Hypothalamus (tissue), 51 donors: ENCODE measurements at regions not wholly inside any gene's neighbourhood (a gene's known extent, or its start where the extent isn't known, plus 50 kb on each side); places are given as distances from the start of the nearest gene placed in this dataset.
"Not testable (repeated sequence)": the region's sequence is repeated elsewhere in the genome, so short reads cannot be mapped to it uniquely, and the experiment has no call there.

Experiments used
- DNase-seq, 51 donors: peaks; one replicate each; lab custom pipeline; 2025; lab: John Stamatoyannopoulos, UW

DNA sequence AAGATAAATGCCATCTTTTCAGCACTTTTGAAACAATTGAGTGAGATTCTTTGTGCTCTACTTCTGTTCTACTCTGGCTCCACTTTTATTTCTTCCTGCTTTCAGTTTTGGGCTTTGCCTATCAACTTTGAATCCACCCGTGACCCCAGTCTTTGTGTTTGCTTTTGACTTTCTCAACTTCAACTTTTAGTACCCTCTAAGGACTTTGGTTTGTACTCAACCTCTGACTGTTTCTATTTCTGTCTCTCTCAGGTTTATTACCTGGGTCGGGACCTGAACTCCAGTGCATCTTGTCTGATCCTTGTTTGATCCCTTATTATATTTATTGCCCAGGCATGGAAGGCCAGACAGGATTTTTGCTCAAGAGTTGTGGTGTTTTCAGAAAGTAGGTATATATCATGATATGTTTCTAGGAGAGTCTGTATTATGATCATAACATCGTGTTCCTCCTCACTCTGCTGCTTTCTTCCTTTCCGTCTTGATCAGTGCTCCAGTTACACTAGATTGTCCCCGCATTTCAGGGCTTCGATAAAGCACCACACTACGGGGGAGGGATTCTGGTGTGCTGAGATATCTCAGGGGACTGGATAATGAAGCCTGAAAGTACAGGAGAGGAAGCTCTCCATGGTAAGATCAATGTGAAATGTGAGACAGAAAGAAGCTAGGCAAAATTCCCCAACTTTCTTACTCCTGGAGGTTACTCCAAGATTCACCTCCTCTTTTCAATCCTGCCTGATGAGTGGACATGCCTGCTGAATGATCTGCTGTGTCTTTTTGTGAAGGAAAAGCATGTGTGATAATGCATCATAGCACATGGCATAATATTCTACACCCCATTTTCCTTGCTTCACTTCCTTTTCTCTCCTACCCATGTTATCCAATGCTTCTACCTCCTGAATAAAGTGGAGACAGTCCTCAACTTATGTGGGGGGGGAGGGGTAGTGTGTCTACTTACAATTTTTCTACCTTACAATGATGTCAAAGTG lies 155.5 kb upstream of the GRIN3A start:
- no peak for DNase-seq

DNA sequence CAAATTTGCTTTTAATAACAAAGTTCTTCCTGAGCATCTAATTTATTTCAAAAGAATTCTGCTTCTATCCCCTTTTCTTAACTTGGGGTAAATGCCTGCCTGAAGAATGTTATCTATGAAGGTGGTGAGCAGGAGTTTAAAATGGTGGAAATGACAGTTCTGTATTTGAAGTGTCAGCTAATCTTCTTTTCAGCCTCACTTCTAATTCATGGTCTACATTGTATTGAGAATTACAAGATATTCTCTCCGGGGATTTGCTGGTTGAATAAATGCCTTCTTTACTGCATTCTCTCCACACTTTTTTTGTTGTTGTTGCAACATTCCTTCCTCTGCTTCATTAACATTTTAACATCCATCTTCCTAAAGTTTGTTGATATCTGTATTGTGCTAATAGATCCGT lies 143.1 kb upstream of the GRIN3A start:
- DNase-seq, result no peak

DNA sequence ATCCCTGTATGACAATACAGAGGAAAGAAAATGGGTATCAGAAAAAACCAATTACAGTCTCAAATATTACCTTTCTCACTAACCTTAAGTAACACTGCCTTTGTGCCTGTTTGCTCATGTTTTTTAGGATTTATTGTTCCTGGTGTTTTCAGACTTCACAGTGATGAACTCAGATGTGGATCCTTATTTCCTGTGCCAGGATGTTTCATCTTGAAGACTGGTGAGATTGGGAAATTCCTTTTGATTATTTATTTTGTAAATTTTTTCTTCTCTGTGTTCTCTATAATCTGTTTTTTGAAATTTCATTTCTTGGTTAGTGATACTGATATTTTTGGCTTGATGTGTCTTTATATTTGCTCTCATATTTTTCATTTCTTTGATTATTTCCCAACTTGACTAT lies 142.4 kb upstream of the GRIN3A start:
- DNase-seq, result no peak

DNA sequence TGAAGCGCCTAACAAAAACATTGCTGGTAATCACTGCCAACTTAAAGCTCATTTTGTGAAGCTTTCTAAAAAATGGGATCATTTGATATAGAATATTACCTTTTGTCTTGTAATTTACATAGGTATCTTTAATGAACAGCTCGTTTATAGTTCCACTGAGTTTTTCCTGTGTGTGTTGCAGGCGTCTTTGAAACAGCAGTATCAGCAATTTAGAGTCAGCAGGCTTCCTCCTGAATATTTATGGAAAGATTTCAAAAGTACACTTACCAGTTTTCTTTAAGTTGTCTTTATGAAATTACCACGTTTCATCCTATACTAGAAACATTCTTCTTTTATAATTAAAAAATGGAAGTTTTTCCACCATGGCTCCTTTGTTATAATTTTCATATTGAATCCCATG lies 140.3 kb upstream of the GRIN3A start:
- no peak for DNase-seq

DNA sequence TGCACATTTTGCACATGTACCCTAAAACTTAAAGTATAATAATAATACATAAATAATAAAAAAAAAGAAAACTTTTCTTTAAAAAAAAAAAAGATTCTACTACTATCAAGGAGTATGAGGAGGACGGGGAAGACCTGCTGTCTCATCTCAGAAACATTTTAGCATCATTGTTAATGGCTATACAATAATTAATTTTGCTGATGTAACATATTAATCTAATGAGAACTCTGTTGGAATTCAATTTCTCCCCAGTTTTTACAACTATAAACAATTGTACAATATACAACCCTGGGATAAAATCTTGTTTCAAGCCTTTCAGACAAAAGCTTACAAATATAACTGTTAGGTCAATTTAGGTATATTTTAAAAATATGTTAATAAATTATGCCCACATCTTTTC lies 139.0 kb upstream of the GRIN3A start:
- DNase-seq, result no peak

- no peak for DNase-seq
Measured at GRCh38 chr9:101861472-101861871, 123.0 kb upstream of the GRIN3A start.

- no peak for DNase-seq
Measured at GRCh38 chr9:101860920-101861319, 122.5 kb upstream of the GRIN3A start.

DNA sequence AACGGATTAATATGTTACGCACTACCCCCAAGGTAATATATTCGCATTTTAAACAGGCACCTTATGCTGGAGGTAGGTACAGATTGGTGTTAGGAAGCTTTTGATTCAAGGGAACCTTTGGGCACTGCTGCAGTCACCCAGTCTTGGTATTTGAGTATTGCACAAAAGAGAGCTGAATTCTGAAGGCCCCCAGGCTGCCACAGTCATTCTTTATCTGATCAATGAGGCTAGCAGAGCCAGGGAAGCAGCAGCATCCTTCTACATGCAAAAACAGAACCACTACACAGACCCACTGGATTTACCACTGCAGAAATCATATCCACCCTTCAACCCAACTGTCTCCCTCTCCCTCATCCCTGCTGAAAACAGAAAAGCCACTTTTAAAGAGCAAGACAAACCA lies 121.2 kb upstream of the GRIN3A start:
- no peak for DNase-seq

DNA sequence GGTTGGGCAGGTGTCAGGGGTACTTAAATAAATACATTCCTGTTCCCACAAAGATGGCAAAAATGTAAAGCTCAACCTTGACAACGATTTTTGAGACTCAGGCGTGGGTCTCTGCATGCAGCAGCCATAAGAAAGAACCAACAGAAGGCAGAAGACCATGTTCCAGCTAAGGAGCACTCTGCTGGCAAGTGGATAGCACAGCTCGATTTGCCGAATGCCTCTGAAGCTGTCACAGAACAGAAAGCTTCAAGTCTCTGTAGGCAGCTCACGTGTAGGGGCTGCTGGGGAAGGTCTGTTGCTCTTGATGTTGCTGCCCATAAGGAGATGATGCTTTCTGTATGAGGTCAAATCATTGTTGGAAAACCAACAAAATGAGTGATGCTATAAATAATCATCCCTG lies 119.6 kb upstream of the GRIN3A start:
- no peak for DNase-seq

- no peak for DNase-seq
Measured at GRCh38 chr9:101849102-101849707, 110.8 kb upstream of the GRIN3A start.

DNA sequence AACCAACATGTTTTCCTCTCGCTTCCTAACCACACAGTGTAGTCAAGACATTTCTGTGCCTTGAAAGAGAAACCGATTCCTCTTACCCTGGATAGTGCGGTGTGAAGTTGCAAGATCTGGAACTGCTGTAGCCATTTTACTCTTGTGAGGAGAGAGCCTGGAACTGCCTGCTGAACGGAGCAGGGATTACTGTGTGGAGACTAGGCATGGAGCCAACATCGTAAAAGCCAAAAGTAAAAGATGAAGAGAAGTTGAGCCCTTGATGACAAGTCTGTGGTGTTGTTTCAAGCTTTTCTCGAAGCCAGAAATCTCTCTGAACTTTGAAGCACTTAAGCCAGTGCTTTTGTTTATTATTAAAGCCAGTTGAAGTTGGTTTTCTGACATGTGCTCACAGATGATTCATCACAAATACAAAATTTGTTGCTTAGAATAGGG lies 110.1 kb upstream of the GRIN3A start:
- DNase-seq, result no peak

GRCh38 chr9:101846161-101846560 lies 107.7 kb upstream of the GRIN3A start:
- DNase-seq, result no peak

GRCh38 chr9:101840694-101841188 lies 102.3 kb upstream of the GRIN3A start:
- DNase-seq, result no peak

DNA sequence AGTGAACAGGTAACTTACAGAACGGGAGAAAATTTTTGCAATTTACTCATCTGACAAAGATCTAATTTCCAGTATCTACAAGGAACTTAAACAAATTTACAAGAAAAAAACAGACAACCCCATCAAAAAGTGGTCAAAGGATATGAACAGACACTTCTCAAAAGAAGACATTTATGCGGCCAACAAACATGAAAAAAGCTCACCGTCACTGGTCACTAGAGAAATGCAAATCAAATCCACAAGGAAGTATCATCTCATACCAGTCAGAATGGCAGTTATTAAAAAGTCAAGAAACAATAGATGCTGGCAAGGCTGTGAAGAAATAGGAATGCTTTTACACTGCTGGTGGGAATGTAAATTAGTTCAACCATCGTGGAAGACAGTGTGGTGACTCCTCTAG lies 100.5 kb upstream of the GRIN3A start:
- DNase-seq, result not testable (repeated sequence)

DNA sequence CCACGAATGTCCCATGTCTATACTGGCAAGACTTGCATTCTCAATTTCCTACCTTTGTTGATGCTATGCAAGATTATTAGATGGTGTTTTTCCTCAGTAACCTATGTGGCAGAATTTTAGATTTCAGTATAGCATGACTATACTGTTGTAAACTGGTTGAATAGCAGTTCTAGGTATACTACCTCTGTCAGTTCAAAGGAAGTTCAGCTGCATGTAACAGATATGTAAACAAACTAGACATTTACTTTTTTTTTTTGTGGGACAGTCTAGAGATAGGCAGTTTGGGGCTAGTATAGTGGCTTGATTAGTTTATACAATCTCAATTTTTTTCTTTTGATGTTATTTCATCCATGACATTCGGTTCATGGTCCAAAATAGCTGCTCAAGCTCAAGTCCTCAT lies 97.6 kb upstream of the GRIN3A start:
- no peak for DNase-seq

DNA sequence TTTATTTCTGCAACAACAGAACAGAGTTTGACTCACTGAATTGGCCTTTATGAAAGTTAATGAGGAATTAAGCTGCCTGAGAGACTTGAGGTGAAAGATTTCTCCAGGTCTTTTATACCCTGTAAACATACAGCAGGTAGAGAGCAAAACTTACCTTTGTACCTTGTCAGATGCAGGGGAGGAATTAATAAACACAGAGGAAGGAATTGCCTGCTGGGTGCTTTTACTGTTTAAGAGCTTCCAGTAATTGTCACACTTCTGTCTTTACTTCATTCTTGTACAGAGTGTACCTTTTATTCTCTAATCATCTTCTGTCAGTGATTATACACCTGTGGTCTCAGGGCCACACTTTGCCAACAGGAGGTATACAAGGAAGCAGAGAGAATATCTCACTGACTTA lies 94.0 kb upstream of the GRIN3A start:
- no peak for DNase-seq

- not testable (repeated sequence) for DNase-seq
Measured at GRCh38 chr9:101821450-101821849, 83.0 kb upstream of the GRIN3A start.

DNA sequence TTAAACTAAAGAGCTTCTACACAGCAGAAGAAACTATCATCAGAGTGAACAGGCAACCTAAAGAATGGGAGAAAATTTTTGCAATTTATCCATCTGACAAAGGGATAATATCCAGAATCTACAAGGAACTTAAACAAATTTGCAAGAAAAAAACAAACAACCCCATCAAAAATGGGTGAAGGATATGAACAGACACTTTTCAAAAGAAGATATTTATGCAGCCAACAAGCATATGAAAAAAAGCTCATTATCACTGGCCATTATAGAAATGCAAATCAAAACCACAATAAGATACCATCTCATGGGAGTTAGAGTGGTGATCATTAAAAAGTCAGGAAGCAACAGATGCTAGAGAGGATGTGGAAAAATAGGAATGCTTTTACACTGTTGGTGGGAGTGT lies 82.5 kb upstream of the GRIN3A start:
- DNase-seq, result not testable (repeated sequence)

- no peak for DNase-seq
Measured at GRCh38 chr9:101814064-101814463, 75.6 kb upstream of the GRIN3A start.

- DNase-seq, result not testable (repeated sequence)
Measured at GRCh38 chr9:101807879-101808278, 69.4 kb upstream of the GRIN3A start.

- DNase-seq, result no peak
Measured at GRCh38 chr9:101796044-101796443, 57.6 kb upstream of the GRIN3A start.

- DNase-seq, result no peak
Measured at GRCh38 chr9:101795147-101795546, 56.7 kb upstream of the GRIN3A start.
